ENCODE measurements at regions not wholly inside any gene's neighbourhood (a gene's known extent, or its start where the extent isn't known, plus 50 kb on each side); places are given as distances from the start of the nearest gene placed in this dataset.

- no peaks in the 10 kb centered on the region for H3K9me3 Mint-ChIP-seq (ENCODE audit: unreplicated experiment)
- H3K36me3 Mint-ChIP-seq (ENCODE audit: unreplicated experiment): no peaks in the 10 kb centered on the region
- no peaks in the 10 kb centered on the region for H3K4me1 Mint-ChIP-seq (ENCODE audit: low read depth, unreplicated experiment)
- TF ChIP-seq CTCF (IDR thresholded peaks at IDR 0.05; ENCODE audit: partially characterized antibody, unreplicated experiment): no peak
- H3K27me3 Mint-ChIP-seq (ENCODE audit: unreplicated experiment): no peaks in the 10 kb centered on the region
- no peak overlapping the region for H3K4me3 Mint-ChIP-seq (ENCODE audit: unreplicated experiment)
- no peak overlapping the region for H3K27ac Mint-ChIP-seq (ENCODE audit: unreplicated experiment)
- no peak for DNase-seq
Measured at GRCh38 chr2:228827056-228827700, 443.9 kb downstream of the PID1 start.

GRCh38 chr2:228819701-228820100, 451.4 kb downstream of the PID1 start:
- H3K4me1 Mint-ChIP-seq (ENCODE audit: low read depth, unreplicated experiment): peaks cover 10% of the 10 kb centered on the region
- H3K36me3 Mint-ChIP-seq (ENCODE audit: unreplicated experiment): no peaks in the 10 kb centered on the region
- H3K27me3 Mint-ChIP-seq (ENCODE audit: unreplicated experiment): peaks cover 4% of the 10 kb centered on the region
- no peak for DNase-seq
- TF ChIP-seq CTCF (IDR thresholded peaks at IDR 0.05; ENCODE audit: partially characterized antibody, unreplicated experiment): no peak
- peaks cover 2% of the 10 kb centered on the region for H3K9me3 Mint-ChIP-seq (ENCODE audit: unreplicated experiment)
- no peak overlapping the region for H3K27ac Mint-ChIP-seq (ENCODE audit: unreplicated experiment)
- H3K4me3 Mint-ChIP-seq (ENCODE audit: unreplicated experiment): no peak overlapping the region

GRCh38 chr2:228802181-228803071, 468.7 kb downstream of the PID1 start:
- Mint-ChIP-seq H3K4me1 (ENCODE audit: low read depth, unreplicated experiment) (no peaks in the 10 kb centered on the region), H3K27me3 (ENCODE audit: unreplicated experiment) (no peaks in the 10 kb centered on the region), H3K27ac (ENCODE audit: unreplicated experiment) (no peak overlapping the region), H3K4me3 (ENCODE audit: unreplicated experiment) (no peak overlapping the region), H3K36me3 (ENCODE audit: unreplicated experiment) (no peaks in the 10 kb centered on the region), H3K9me3 (ENCODE audit: unreplicated experiment) (no peaks in the 10 kb centered on the region)
- no peak for TF ChIP-seq CTCF (IDR thresholded peaks at IDR 0.05; ENCODE audit: partially characterized antibody, unreplicated experiment)
- DNase-seq: no peak

- no peak for DNase-seq
- H3K36me3 Mint-ChIP-seq (ENCODE audit: unreplicated experiment): no peaks in the 10 kb centered on the region
- no peak for TF ChIP-seq CTCF (IDR thresholded peaks at IDR 0.05; ENCODE audit: partially characterized antibody, unreplicated experiment)
- H3K27me3 Mint-ChIP-seq (ENCODE audit: unreplicated experiment): no peaks in the 10 kb centered on the region
- no peaks in the 10 kb centered on the region for H3K9me3 Mint-ChIP-seq (ENCODE audit: unreplicated experiment)
- H3K27ac Mint-ChIP-seq (ENCODE audit: unreplicated experiment): no peak overlapping the region
- peaks cover 3% of the 10 kb centered on the region for H3K4me1 Mint-ChIP-seq (ENCODE audit: low read depth, unreplicated experiment)
- H3K4me3 Mint-ChIP-seq (ENCODE audit: unreplicated experiment): no peak overlapping the region
Measured at GRCh38 chr2:228801451-228801850, 469.6 kb downstream of the PID1 start.

GRCh38 chr2:228799208-228799588, 471.9 kb downstream of the PID1 start:
- Mint-ChIP-seq H3K9me3 (ENCODE audit: unreplicated experiment) (no peaks in the 10 kb centered on the region), H3K4me1 (ENCODE audit: low read depth, unreplicated experiment) (peaks cover 3% of the 10 kb centered on the region), H3K27me3 (ENCODE audit: unreplicated experiment) (no peaks in the 10 kb centered on the region), H3K36me3 (ENCODE audit: unreplicated experiment) (no peaks in the 10 kb centered on the region), H3K27ac (ENCODE audit: unreplicated experiment) (no peak overlapping the region), H3K4me3 (ENCODE audit: unreplicated experiment) (no peak overlapping the region)
- DNase-seq: no peak
- no peak for TF ChIP-seq CTCF (IDR thresholded peaks at IDR 0.05; ENCODE audit: partially characterized antibody, unreplicated experiment)
